GM18907 (cell line): ENCODE measurements at regions not wholly inside any gene's neighbourhood (a gene's known extent, or its start where the extent isn't known, plus 50 kb on each side); places are given as distances from the start of the nearest gene placed in this dataset.

Experiments used
- ATAC-seq: cut with Tn5 transposase; IDR thresholded peaks from one replicate; pipeline ENCODE4 v1.9.1; 2021; ENCODE audit warnings: mild to moderate bottlenecking, moderate library complexity; ENCODE audit not compliant: unreplicated experiment

DNA sequence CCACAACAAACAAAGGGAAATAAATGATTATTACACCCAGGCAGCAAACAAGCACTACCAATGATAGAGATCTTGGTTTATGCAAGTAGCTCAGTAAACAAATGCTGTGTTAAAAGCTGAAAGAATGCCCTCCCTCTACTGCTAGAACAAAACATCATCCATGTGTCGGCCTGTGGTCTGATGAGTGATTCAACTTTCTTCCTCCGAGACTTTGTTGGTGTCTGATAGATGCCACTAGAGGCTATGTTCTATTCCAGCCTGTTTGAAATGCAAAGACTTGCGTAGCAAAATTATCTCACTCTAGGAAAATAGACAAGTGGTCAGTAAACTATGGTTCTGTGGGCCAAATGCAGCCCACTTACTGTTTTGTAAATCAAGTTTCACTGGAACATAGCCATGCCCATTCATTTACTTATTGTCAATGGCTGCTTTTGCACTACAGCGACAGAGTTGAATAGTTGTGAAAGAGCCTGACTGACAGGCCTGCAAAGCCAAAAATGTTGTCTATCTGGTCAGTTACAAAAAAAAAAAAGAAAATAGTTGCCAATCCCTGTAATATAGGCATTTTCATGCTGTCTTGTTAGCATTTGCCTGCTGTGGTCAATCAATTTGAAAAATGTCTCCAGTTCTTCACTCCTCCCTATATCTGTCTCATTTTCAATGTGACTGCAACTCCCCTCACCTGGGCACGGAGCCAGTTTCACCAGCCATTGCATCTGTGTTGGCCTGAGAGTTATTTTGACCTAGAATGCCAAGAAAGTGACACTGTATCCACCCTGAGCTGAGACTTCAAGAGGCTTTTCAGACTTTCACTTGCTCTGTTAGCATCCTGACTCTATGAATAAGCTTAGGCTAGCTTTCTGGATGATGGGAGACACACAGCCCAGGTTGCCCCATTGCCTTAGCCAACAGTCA, 544.6 kb upstream of the BTBD3 start:
- ATAC-seq: no peak

DNA sequence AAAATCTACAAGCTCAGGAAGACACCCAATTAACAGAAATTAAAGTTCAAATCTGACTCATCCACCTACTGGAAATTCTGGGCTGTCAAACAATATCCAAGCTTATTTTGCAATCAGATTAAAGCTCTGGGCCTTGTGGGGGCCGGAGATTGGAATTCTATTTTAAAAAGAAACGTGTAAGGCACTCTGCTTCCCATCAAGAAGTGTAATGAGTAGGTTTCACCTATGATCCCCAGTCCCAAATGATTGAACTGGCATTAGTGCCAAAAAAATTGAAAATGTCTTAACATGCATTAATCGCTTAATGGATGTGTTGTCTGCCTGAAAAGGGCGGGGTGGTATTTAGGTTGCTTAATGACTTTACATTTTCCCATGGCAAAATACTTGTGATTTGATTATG, 542.4 kb upstream of the BTBD3 start:
- no peak for ATAC-seq

DNA sequence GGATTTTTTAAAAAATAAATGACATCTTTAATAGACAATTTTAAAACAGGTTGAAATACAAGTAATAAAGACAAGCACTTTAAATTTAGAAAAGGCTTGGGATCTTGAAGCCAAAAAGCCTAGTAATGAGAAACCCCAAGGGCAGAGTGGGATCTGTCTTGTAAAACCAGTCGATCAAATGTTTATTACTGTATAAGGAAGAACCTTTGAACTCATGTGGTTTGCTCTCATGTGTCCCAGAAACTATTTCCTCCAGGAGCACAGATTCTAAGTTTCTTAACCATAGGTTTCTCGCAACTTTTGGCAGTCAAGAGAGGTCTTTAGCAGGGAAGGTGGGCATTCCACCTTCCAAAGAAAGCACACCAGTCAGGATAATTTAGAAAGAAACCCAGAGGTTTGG, 541.7 kb upstream of the BTBD3 start:
- ATAC-seq: no peak

DNA sequence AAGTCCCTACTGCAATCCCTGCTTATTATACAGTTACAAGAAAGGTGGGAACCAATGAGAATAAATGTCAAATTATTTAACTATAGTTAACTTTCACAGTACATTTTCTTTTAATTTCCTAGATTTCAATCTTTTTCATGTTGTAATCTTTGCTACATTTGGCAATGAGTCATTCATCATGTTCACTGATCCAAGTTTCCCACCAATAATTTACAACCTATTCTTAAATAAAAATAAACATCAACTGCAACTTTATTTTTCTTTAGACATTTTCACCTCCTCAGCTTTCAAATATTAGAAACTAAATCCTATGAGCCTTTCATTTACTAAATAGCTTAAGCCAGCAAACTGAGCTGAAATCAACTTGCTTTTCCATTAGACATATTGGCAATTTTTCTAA, 541.3 kb upstream of the BTBD3 start:
- no peak for ATAC-seq

DNA sequence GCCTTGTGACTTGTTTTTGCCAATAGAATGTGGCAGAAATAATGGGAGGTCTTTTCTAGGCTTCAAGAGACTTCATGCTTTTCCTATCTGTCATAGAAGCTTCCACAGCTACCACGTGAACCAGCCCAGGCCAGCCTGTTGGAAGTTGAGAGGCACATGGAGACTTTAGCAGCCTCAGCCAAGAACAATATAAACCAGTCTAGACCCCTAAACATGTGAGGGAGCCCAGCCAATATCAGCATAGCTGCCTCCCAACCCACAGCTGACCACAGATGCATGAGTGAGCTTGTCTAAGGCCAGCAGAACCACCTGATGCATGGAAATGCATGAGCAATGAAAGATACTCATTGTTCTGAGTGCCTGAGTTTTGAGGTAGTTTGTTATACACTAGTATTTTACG, 540.7 kb upstream of the BTBD3 start:
- ATAC-seq: no peak

DNA sequence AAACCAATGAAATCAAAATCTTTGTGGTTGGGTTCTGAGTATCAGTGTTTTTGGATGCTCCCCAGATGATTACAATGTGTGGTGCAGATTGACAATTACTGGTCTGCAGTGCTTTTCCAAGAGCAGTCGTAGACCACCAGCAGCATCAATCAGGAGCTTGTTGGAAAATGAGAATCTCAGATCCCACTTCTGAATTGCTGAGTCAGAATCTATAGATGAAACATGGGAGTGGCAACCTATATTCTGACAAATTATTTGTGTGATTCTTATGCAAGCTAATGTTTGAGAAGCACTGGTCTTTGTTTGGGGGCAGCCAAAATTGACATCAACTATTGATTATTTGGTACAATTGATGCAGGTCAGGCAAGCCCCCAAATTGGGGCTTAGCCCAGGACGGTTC, 539.9 kb upstream of the BTBD3 start:
- no peak for ATAC-seq

DNA sequence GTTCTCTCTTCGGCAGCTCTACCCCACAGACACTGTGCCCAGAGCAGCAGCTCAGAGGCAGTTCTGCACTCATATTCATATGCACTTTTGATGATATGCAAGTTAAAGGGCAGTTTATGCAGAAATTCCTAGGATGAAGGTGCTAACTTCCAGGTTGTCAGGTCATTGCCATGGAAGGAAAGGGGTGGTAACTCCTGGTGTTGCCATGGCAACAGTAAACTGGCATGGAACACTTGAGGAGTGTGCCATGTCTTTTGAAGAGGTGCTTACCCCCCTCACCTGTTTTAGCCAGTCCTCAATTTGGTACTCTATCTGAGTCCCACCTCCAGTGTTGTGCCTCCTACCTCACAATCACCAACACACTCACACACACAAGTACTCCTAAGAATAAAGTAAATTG, 539.4 kb upstream of the BTBD3 start:
- no peak for ATAC-seq

DNA sequence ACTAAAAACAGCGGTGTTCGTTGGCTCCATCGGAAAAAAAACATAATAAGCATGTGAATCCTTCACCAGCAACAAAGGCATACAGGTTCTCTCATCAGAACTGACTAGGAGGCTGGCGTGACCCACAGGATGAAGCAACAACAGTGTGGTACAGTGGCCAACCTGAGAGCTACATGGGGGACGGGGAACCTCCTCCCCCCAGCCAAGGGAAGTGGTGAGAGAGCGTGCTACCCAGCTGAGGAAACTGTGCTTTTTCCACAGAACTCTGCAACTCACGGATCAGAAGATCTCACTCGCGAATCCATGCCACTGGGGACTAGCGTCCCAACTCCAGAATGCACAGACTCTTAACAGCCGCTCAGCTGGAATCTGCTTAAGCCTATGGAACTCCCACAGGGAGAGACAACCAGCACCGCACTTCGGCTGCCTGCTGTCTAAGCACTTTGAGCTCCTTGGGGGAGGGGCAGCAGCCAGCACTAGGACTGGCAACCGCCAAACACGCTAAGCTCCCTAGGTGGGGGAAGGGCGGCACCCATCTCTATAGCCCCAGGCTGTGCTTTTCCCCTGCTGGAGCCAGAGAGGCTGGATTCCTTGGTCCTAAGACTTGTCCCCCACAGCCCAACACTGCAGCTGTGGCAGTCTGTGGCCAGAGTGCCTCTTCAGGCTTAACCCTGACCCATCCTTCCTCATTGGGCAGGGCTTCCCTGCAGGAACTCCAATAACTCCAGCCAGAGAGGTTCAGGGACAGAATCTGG, 538.3 kb upstream of the BTBD3 start:
- peak; percentile 38 for ATAC-seq

DNA sequence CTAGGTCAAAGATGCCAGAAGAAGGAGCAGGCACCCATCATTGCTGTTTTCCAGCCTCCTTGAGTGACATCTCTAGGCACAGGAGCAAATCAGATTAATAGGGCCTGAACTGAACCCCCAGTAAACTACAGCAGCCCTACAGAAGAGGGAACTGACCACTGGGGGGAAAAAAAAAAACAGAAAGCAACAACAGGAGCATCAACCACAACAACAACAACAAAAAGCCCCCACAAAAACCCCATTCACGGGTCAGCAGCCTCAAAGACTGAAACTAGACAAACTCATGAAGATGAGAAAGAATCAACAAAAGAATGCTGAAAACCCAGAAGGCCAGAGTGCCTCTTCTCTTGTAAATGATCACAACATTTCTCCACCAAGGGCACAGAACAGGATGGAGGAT, 537.4 kb upstream of the BTBD3 start:
- peak; percentile 82 for ATAC-seq

DNA sequence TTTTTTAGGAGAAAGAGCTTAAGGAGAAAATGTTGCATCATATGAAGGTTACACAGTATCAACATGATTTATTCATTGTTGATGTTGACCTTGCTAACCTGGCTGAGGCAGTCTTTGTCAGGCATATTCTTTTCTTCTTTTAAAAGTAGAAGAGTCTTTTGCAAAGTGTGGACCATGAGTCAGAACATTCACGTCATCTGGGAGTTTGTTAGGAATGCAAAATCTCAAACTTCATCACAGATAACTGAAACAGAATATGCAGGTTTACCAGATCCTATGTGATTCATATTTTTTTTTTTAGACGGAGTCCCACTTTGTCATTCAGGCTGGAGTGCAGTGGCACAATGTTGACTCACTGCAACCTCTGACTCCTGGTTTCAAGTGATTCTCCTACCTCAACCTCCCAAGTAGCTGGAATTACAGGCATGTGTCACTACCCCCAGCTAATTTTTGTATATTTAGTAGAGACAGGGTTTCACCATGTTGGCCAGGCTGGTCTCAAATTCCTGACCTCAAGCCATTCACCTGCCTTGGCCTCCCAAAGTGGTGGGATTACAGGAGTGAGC, 530.4 kb upstream of the BTBD3 start:
- no peak for ATAC-seq

DNA sequence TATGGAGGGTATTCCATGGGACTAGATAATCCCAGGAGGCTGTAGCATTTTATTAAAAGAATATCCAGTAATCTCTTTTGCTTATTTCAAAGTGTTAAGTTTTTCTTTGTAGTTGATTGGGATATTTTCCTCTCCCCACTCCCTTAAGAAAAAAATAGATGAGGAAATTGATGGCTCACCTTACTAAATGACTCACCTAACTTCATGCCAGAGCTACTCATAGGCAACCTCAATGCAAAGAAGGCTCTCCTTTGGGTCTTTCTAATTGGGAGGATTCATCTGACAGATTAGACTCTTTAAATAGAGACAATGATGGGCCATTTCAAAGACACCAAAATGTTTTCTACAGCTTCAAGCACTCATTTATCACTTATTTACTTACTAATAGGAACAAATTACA, 528.5 kb upstream of the BTBD3 start:
- no peak for ATAC-seq

DNA sequence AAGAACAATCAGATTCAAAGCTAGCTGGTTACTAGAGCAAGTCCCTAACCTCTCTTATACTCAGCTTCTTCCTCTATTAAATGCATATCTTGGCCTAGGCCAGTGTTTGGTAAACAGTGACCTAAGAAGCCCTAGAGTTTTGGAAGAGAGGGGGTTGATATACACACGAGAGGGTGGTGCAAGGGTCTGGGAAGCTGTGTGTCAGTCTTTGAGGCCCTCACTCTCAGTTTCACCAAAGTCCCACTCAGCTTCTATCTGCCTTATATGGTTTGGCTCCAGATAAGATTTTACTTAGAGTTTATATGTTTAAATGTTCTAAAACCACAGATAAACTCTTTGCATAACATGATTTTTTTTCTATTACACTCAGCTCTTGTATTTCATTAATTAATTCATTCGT, 526.1 kb upstream of the BTBD3 start:
- no peak for ATAC-seq

DNA sequence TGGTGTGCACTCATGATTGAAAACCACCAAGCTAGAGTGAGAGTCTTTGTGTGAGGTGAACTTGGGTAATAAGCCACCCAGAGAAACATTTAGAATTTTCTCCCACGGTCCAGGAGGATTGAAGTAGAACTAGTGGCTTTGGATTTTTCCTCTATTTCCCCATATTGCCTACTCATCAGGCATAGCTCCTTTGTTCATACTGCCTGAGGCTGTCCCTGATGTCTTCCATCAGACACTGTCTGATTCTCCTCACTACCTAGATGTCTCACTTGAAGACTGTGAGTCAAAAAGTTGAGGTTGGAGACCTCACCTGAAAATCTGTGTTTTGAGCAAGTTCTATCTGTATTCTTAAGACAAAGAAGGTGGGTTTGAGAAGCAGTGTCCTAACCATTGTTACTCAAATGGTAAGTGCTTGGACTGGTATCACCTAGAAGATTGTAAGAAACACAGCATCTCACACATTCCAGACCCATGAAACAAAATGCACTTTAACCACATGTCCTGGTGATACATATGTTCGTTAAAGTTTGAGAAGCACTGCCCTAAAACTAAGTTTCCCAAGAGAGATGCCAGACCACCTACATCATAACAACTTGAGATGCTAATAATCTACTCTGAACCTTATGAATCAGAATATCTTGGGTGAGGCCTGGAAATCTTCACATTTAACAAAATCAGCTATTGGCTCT, 523.4 kb upstream of the BTBD3 start:
- no peak for ATAC-seq

DNA sequence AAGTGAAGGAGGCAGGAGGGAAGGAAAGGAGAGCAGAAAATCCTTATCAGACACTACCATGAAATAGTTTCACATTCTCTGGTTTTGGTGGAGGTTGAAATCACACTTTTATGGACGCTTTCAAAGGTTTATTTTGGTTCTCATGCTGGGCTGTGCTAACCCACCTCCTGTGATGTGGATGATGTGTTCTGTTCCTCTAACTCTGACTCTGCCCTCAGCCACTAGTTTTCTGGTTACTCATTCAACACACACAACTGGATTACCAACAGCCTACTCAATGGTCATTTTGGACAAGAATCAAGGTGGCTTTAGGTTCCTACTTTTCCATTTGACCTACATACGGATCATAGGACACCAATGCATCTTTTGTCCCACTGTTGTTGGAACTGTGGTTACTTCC, 522.1 kb upstream of the BTBD3 start:
- no peak for ATAC-seq

DNA sequence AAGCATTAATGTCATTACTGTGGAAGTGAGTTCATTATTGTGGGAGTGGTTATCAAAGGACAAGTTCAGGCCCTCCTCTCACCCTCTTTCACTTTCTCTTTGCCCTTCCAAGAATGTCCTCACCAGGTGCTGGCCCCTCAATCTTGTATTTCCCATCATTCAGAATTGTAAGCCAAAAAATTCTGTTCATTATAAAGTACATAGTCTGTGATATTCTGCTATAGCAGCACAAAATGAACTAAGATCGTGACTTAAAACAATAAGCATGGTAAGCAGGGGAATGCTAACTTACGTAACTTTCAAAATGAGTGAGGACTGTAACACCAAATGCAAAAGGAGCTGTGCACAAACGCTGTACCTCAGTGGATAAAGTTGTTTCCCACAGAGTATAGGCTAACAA, 515.7 kb upstream of the BTBD3 start:
- no peak for ATAC-seq

DNA sequence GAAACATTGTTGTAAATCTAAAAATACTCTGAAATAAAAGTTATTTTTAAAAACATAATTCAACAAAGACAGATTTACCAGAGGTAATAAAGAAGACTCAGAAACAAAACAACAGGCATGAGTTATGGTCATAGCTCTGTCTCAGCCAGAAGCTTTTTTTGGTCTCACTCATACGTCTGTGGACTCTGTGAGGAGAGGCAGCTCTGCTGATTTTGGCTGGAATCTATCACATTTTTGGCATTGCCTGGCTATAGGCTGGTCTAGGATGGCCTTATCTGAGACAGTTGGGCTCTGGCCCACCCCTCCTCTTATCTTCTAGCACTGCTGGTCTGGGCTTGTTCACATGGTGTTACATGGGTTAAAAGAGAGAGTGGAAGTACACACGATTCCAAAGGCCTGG, 514.0 kb upstream of the BTBD3 start:
- ATAC-seq: no peak

DNA sequence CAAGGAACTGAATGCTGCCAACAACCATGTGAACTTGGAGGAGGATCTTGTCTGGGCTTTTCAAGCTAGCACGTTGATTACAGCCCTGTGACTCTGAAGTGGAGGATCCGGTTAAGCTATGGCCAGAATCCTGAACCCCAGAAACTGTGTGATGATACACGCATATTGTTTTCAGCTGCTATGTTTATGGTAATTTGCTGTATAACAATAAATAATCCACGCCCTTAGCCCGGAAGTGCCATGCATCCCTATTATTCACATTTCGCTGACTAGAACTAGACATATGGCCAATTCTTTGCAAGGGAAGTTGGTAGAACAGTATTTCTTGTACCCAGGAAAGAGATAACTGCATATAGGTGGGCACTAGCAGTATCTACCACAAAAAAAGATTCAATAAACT, 510.8 kb upstream of the BTBD3 start:
- no peak for ATAC-seq

DNA sequence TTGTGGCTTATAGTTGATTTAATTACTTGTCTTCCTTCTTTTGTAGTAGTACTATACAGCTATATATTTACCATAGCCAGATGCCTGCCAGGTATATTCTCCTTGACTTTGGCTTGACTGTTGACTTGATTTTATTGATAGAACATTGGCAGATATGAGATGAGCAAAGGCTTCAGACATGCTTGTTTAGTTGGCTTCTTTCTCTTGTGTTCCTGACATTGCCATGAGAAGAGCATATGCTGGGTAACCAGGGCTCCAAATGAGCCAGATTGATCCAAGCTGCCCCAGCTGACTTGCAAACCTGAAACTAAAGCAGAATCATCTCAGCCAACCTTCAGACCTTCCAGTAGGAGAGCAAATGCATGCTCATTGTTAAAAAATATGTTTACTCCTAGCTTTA, 508.1 kb upstream of the BTBD3 start:
- no peak for ATAC-seq

DNA sequence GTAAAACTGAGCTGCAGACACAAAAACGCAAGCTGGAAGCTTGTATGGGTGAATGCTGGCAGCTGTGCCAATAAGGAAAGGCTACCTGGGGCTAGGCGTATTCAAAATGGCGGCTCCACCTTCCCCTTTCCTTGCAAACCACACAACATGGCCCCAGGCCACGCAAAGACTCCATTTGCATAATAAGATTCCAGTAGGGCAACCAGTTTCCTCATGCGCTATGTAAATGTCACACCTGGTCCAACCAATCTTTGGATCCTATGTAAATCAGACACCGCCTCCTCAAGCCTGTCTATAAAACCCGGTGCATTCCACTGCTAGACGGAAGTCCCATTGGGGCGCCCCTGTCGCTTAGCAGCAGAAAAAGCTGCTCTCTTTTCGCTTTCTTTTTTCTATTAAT, 505.9 kb upstream of the BTBD3 start:
- no peak for ATAC-seq

DNA sequence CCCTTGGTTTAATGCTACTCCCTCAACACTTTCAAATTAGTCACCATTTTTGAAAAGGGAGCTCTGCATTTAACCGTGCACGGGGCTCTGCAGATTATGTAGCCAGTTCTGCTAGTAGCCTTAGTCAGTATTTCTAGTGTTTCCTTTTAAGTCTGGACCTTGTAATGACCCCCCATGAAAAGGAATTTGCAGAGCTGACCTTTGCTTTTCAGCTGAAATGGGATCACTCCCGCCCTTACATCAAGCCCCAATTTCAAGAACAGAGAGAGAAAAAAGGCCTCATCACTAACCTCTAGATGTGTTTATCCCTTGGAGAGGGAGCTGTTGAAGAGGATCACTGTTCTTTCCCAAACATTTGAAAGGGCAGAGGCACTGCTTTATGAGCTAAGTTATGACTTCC, 490.7 kb upstream of the BTBD3 start:
- no peak for ATAC-seq

DNA sequence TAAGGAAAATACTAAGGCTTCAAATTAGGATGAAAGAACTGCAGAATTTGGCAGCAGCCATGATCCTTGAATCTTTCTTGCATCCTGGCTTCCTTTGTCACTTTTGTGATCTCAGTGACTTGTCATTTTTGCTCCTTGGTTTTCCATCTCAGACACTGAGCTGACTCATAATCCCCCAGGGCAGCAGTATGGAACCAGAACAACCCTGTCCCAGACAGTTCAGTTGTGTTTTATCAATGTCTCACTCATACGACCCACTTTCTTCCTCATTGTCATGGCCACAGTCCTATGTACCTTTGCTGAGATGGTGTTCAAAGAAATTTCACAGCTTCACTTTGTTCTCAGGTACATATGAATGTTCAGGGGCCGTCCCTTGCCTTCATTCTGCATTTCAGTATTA, 488.5 kb upstream of the BTBD3 start:
- no peak for ATAC-seq
